CD4-positive, CD25-positive, alpha-beta regulatory T cell (primary cell): ENCODE measurements at regions not wholly inside any gene's neighbourhood (a gene's known extent, or its start where the extent isn't known, plus 50 kb on each side); places are given as distances from the start of the nearest gene placed in this dataset.
"Not testable (repeated sequence)": the region's sequence is repeated elsewhere in the genome, so short reads cannot be mapped to it uniquely, and the experiment has no call there.

Experiments
- ATAC-seq, 2 donors: fragments of 150-1000 bp; cut with Tn5 transposase; one replicate each; pipeline ENCODE4 v1.10.0; 2021; ENCODE audit warnings: low read depth in 2 of 2, moderate number of reproducible peaks in 2 of 2, moderate library complexity in 1 of 2
- DNase-seq, 3 donors: peaks; one replicate each; pipeline versions ENCODE4 v3.0.0 to v3.0.0-alpha.2; 2012 to 2022; ENCODE audit warnings: mixed read lengths in 1 of 3
- H3K27ac ChIP-seq: one replicate; pipeline ENCODE4 v1.7.0; 2013; ENCODE audit warnings: mild to moderate bottlenecking, low read length; ENCODE audit not compliant: insufficient read depth, poor library complexity, severe bottlenecking
- H3K27me3 ChIP-seq: one replicate; pipeline ENCODE4 v1.7.0; 2013; ENCODE audit warnings: low read length; ENCODE audit not compliant: control insufficient read depth, insufficient read depth
- H3K36me3 ChIP-seq: one replicate; pipeline ENCODE4 v1.7.0; 2013; ENCODE audit warnings: mild to moderate bottlenecking, low read length, moderate library complexity; ENCODE audit not compliant: control insufficient read depth, insufficient read depth
- H3K4me1 ChIP-seq: 2 replicates; pipeline ENCODE4 v1.7.0; 2013; ENCODE audit warnings: mild to moderate bottlenecking, low read length; ENCODE audit not compliant: insufficient read depth, control insufficient read depth, poor library complexity, severe bottlenecking
- H3K4me3 ChIP-seq: one replicate; pipeline ENCODE4 v1.7.0; 2013; ENCODE audit warnings: low read depth, mild to moderate bottlenecking, low read length, moderate library complexity
- H3K9me3 ChIP-seq, 2 experiments: 1 replicate in 1 of 2; 2 replicates in 1 of 2; pipeline ENCODE4 v1.7.0; 2013; ENCODE audit warnings: low read length in 2 of 2, mild to moderate bottlenecking in 1 of 2, moderate library complexity in 1 of 2; ENCODE audit not compliant: control insufficient read depth in 2 of 2
- H3K27ac Mint-ChIP-seq, 3 donors: one replicate each; pipeline ENCODE4 v1.8.0; 2020 to 2022; ENCODE audit warnings: mild to moderate bottlenecking in 3 of 3, mixed read lengths in 3 of 3, moderate library complexity in 2 of 3
- H3K27me3 Mint-ChIP-seq: one replicate; pipeline ENCODE4 v1.8.0; 2022; ENCODE audit warnings: mild to moderate bottlenecking, mixed read lengths
- H3K36me3 Mint-ChIP-seq: one replicate; pipeline ENCODE4 v1.8.0; 2020; ENCODE audit warnings: mixed read lengths
- H3K4me1 Mint-ChIP-seq, 4 donors: one replicate each; pipeline ENCODE4 v1.8.0; 2020 to 2022; ENCODE audit warnings: mixed read lengths in 4 of 4, mild to moderate bottlenecking in 1 of 4
- H3K4me3 Mint-ChIP-seq, 4 donors: one replicate each; pipeline ENCODE4 v1.8.0; 2020 to 2022; ENCODE audit warnings: mild to moderate bottlenecking in 4 of 4, mixed read lengths in 4 of 4, moderate library complexity in 3 of 4
- H3K9me3 Mint-ChIP-seq, 7 donors: one replicate each; pipeline ENCODE4 v1.8.0; 2020 to 2022; ENCODE audit warnings: mixed read lengths in 7 of 7, mild to moderate bottlenecking in 3 of 7, moderate library complexity in 2 of 7

- not testable (repeated sequence) for ATAC-seq
These were observed 93.9 kb upstream of the TRIM24 start for GRCh38 chr7:138366137-138366536.

DNA sequence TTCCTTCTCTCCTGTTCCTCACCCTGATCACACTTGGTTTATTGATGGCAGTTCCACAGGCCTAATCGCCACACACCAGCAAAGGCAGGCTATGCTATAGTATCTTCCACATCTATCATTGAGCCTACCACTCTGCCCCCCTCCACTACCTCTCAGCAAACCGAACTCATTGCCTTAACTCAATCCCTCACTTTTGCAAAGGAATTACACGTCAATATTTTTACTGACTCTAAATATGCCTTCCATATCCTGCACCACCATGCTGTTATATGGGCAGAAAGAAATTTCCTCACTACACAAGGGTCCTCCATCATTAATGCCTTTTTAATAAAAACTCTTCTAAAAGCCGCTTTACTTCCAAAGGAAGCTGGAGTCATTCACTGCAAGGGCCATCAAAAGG, 93.4 kb upstream of the TRIM24 start:
- H3K27me3 Mint-ChIP-seq, H3K27ac Mint-ChIP-seq, H3K4me3 ChIP-seq, H3K36me3 ChIP-seq, ATAC-seq, H3K4me1 ChIP-seq, DNase-seq, H3K4me3 Mint-ChIP-seq, H3K4me1 Mint-ChIP-seq, H3K27ac ChIP-seq, H3K27me3 ChIP-seq, H3K36me3 Mint-ChIP-seq: not testable (repeated sequence)
- peaks cover 0 to 26% (median 12%) of the 10 kb centered on the region in 7 donors for H3K9me3 Mint-ChIP-seq
- peaks cover 7 to 11% of the 10 kb centered on the region in 2 experiments for H3K9me3 ChIP-seq

More at GRCh38 chr7:138366137-138366536, 93.9 kb upstream of the TRIM24 start:
- not testable (repeated sequence) for H3K27ac ChIP-seq, DNase-seq, H3K27me3 ChIP-seq, H3K27me3 Mint-ChIP-seq, H3K4me3 ChIP-seq, H3K36me3 Mint-ChIP-seq, H3K4me3 Mint-ChIP-seq, H3K36me3 ChIP-seq, H3K4me1 Mint-ChIP-seq, H3K4me1 ChIP-seq, H3K27ac Mint-ChIP-seq
- H3K9me3 Mint-ChIP-seq = peaks cover 0 to 20% (median 10%) of the 10 kb centered on the region in 7 donors
- H3K9me3 ChIP-seq = peaks cover 7 to 11% of the 10 kb centered on the region in 2 experiments

- H3K36me3 Mint-ChIP-seq = peaks cover 4% of the 10 kb centered on the region
- no peak overlapping the region for H3K27ac Mint-ChIP-seq
- no peak overlapping the region for H3K4me3 Mint-ChIP-seq
- Histone ChIP-seq H3K36me3 (no peaks in the 10 kb centered on the region), H3K27me3 (no peaks in the 10 kb centered on the region), H3K4me3 (no peak overlapping the region), H3K4me1 (no peaks in the 10 kb centered on the region), H3K9me3 (peaks cover 7 to 11% of the 10 kb centered on the region in 2 experiments), H3K27ac (no peak overlapping the region)
- H3K27me3 Mint-ChIP-seq = no peaks in the 10 kb centered on the region
- DNase-seq (no peak), ATAC-seq (no peak)
- peaks cover 0 to 27% (median 12%) of the 10 kb centered on the region in 7 donors for H3K9me3 Mint-ChIP-seq
- H3K4me1 Mint-ChIP-seq = no peaks in the 10 kb centered on the region
These were observed 90.3 kb upstream of the TRIM24 start for GRCh38 chr7:138369797-138370196.

DNA sequence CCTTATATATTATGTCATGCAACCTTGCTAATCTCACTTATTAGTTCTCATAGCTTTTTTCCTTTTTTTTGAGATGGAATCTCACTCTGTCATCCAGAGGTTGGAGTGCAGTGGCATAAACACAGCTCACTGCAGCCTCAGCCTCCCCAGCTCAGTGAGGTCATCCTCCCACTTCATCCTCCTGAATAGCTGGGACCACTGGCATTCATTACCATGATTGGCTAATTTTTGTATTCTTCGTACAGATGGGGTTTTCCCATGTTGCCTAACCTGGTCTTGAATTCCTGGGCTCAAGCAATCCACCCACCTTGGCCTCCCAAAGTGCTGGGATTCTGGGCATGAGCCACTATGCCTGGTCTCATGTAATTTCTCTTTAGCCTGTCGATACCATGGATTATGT, 89.1 kb upstream of the TRIM24 start:
- ATAC-seq = no peak
- H3K36me3 Mint-ChIP-seq = peaks cover 4% of the 10 kb centered on the region
- H3K36me3 ChIP-seq = no peaks in the 10 kb centered on the region
- H3K27ac ChIP-seq = no peak overlapping the region
- H3K4me3 Mint-ChIP-seq = no peak overlapping the region
- no peaks in the 10 kb centered on the region for H3K4me1 ChIP-seq
- H3K9me3 Mint-ChIP-seq = peaks cover 0 to 27% (median 12%) of the 10 kb centered on the region in 7 donors
- no peaks in the 10 kb centered on the region for H3K27me3 ChIP-seq
- no peak overlapping the region for H3K27ac Mint-ChIP-seq
- H3K9me3 ChIP-seq = peaks cover 7 to 11% of the 10 kb centered on the region in 2 experiments
- DNase-seq = no peak
- no peaks in the 10 kb centered on the region for H3K27me3 Mint-ChIP-seq
- no peak overlapping the region for H3K4me3 ChIP-seq
- H3K4me1 Mint-ChIP-seq = no peaks in the 10 kb centered on the region

- Histone ChIP-seq H3K27me3 (no peaks in the 10 kb centered on the region), H3K4me3 (no peak overlapping the region), H3K4me1 (no peaks in the 10 kb centered on the region), H3K27ac (no peak overlapping the region), H3K9me3 (peaks cover 5 to 10% of the 10 kb centered on the region in 2 experiments), H3K36me3 (no peaks in the 10 kb centered on the region)
- Mint-ChIP-seq H3K4me1 (no peaks in the 10 kb centered on the region), H3K36me3 (no peaks in the 10 kb centered on the region), H3K27me3 (no peaks in the 10 kb centered on the region), H3K9me3 (peaks cover 0 to 24% (median 5%) of the 10 kb centered on the region in 7 donors), H3K27ac (no peak overlapping the region), H3K4me3 (no peak overlapping the region)
- no peak for DNase-seq
- ATAC-seq = no peak
These were observed 85.9 kb upstream of the TRIM24 start for GRCh38 chr7:138374119-138374693.

GRCh38 chr7:138377306-138377705, 82.8 kb upstream of the TRIM24 start:
- Histone ChIP-seq H3K27me3 (no peaks in the 10 kb centered on the region), H3K27ac (no peak overlapping the region), H3K36me3 (no peaks in the 10 kb centered on the region), H3K4me3 (no peak overlapping the region), H3K9me3 (no peaks in the 10 kb centered on the region), H3K4me1 (no peaks in the 10 kb centered on the region)
- ATAC-seq (no peak), DNase-seq (no peak)
- Mint-ChIP-seq H3K4me1 (no peaks in the 10 kb centered on the region), H3K27me3 (no peaks in the 10 kb centered on the region), H3K36me3 (no peaks in the 10 kb centered on the region), H3K27ac (no peak overlapping the region), H3K9me3 (peaks cover 0 to 3% (median 0%) of the 10 kb centered on the region in 7 donors), H3K4me3 (no peak overlapping the region)

GRCh38 chr7:138378741-138379559, 81.1 kb upstream of the TRIM24 start:
- Histone ChIP-seq H3K36me3 (no peaks in the 10 kb centered on the region), H3K27ac (no peak overlapping the region), H3K4me3 (no peak overlapping the region), H3K4me1 (no peaks in the 10 kb centered on the region), H3K9me3 (no peaks in the 10 kb centered on the region), H3K27me3 (no peaks in the 10 kb centered on the region)
- DNase-seq (no peak), ATAC-seq (no peak)
- Mint-ChIP-seq H3K27me3 (no peaks in the 10 kb centered on the region), H3K9me3 (peaks cover 0 to 3% (median 0%) of the 10 kb centered on the region in 7 donors), H3K27ac (no peak overlapping the region), H3K36me3 (no peaks in the 10 kb centered on the region), H3K4me3 (no peak overlapping the region), H3K4me1 (no peaks in the 10 kb centered on the region)
